ENCODE measurements at regions not wholly inside any gene's neighbourhood (a gene's known extent, or its start where the extent isn't known, plus 50 kb on each side); places are given as distances from the start of the nearest gene placed in this dataset.

- no peak overlapping the region for H3K4me3 Mint-ChIP-seq
- no peak for TF ChIP-seq CTCF (conservative IDR thresholded peaks at IDR 0.05)
- H3K36me3 Mint-ChIP-seq, result no peaks in the 10 kb centered on the region
- no peaks in the 10 kb centered on the region for H3K27me3 Mint-ChIP-seq
- no peaks in the 10 kb centered on the region for H3K9me3 Mint-ChIP-seq
- H3K4me1 Mint-ChIP-seq (ENCODE audit: unreplicated experiment), result no peaks in the 10 kb centered on the region
- no peak overlapping the region for H3K27ac Mint-ChIP-seq
- DNase-seq (ENCODE audit: extremely low spot score, unreplicated experiment), result no peak
Observed at GRCh38 chr4:157728215-157728614, 444.6 kb downstream of the GASK1B start.

GRCh38 chr4:157727163-157727562, 445.7 kb downstream of the GASK1B start:
- H3K4me3 Mint-ChIP-seq, result no peak overlapping the region
- no peak for DNase-seq (ENCODE audit: extremely low spot score, unreplicated experiment)

GRCh38 chr4:157722146-157722545, 450.7 kb downstream of the GASK1B start:
- H3K9me3 Mint-ChIP-seq, result no peaks in the 10 kb centered on the region
- H3K27ac Mint-ChIP-seq, result no peak overlapping the region
- TF ChIP-seq CTCF (conservative IDR thresholded peaks at IDR 0.05), result no peak
- H3K4me1 Mint-ChIP-seq (ENCODE audit: unreplicated experiment), result no peaks in the 10 kb centered on the region
- no peak for DNase-seq (ENCODE audit: extremely low spot score, unreplicated experiment)
- no peaks in the 10 kb centered on the region for H3K27me3 Mint-ChIP-seq
- no peak overlapping the region for H3K4me3 Mint-ChIP-seq
- H3K36me3 Mint-ChIP-seq, result no peaks in the 10 kb centered on the region

More at GRCh38 chr4:157727163-157727562, 445.7 kb downstream of the GASK1B start:
- Mint-ChIP-seq H3K9me3 (no peaks in the 10 kb centered on the region), H3K4me1 (ENCODE audit: unreplicated experiment) (no peaks in the 10 kb centered on the region), H3K27ac (no peak overlapping the region), H3K27me3 (no peaks in the 10 kb centered on the region), H3K36me3 (no peaks in the 10 kb centered on the region)
- TF ChIP-seq CTCF (conservative IDR thresholded peaks at IDR 0.05), result no peak

- Mint-ChIP-seq H3K4me3 (no peak overlapping the region), H3K27ac (no peak overlapping the region), H3K36me3 (no peaks in the 10 kb centered on the region), H3K4me1 (ENCODE audit: unreplicated experiment) (no peaks in the 10 kb centered on the region), H3K9me3 (no peaks in the 10 kb centered on the region), H3K27me3 (no peaks in the 10 kb centered on the region)
- TF ChIP-seq CTCF (conservative IDR thresholded peaks at IDR 0.05), result no peak
- DNase-seq (ENCODE audit: extremely low spot score, unreplicated experiment), result no peak
Observed at GRCh38 chr4:157713342-157713741, 459.5 kb downstream of the GASK1B start.

DNA sequence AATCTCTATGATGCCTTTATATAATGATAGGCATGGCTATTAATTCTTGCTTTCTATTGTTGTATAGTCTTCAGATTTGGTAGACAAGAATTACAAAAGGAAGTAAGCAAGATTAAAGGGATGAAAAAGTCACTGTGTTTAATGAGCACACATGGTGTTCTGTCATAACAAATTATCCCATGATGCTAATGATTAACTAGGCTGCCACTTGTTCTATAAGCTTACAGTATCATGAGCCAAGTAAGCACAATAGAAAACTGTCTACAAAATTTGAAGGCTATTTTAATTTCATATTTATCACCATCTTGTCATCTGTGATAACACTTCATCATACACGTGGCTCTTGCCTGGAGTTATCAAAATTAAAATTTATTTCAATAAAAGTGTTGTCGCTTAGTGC, 466.7 kb downstream of the GASK1B start:
- no peak for TF ChIP-seq CTCF (conservative IDR thresholded peaks at IDR 0.05)
- no peak for DNase-seq (ENCODE audit: extremely low spot score, unreplicated experiment)
- Mint-ChIP-seq H3K36me3 (no peaks in the 10 kb centered on the region), H3K4me1 (ENCODE audit: unreplicated experiment) (no peaks in the 10 kb centered on the region), H3K4me3 (no peak overlapping the region), H3K27me3 (no peaks in the 10 kb centered on the region), H3K9me3 (no peaks in the 10 kb centered on the region), H3K27ac (no peak overlapping the region)

GRCh38 chr4:157702831-157703230, 470.0 kb downstream of the GASK1B start:
- H3K4me1 Mint-ChIP-seq (ENCODE audit: unreplicated experiment), result no peaks in the 10 kb centered on the region
- no peak for TF ChIP-seq CTCF (conservative IDR thresholded peaks at IDR 0.05)
- no peak overlapping the region for H3K4me3 Mint-ChIP-seq
- H3K27me3 Mint-ChIP-seq, result no peaks in the 10 kb centered on the region
- H3K36me3 Mint-ChIP-seq, result no peaks in the 10 kb centered on the region
- DNase-seq (ENCODE audit: extremely low spot score, unreplicated experiment), result no peak
- no peak overlapping the region for H3K27ac Mint-ChIP-seq
- H3K9me3 Mint-ChIP-seq, result no peaks in the 10 kb centered on the region
